NCI-H69 (cell line): ENCODE measurements at regions not wholly inside any gene's neighbourhood (a gene's known extent, or its start where the extent isn't known, plus 50 kb on each side); places are given as distances from the start of the nearest gene placed in this dataset.
"Not testable (repeated sequence)": the region's sequence is repeated elsewhere in the genome, so short reads cannot be mapped to it uniquely, and the experiment has no call there.

Experiments used
- DNase-seq: peaks from one replicate; lab custom pipeline; 2025; lab: John Stamatoyannopoulos, UW

DNA sequence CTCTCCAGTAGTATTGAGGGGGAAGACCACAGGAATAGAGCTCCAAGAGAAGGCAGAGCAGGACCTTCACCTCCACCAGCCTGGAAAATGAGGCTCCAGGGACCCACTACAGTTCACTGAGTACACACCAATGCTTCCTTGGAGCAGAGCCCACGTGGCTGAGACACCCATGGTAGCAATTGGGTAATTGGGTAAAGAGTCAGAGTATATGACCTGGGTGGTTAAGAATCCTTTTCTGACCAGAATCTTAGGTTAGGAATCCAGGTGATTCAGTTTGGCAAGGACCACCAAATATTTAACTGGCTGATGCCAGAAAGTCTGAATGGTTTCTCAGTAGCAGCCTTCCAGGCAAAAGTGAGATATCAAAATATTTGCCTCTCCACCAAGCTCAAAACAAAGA, 107.7 kb downstream of the MDH1 start:
- no peak for DNase-seq

DNA sequence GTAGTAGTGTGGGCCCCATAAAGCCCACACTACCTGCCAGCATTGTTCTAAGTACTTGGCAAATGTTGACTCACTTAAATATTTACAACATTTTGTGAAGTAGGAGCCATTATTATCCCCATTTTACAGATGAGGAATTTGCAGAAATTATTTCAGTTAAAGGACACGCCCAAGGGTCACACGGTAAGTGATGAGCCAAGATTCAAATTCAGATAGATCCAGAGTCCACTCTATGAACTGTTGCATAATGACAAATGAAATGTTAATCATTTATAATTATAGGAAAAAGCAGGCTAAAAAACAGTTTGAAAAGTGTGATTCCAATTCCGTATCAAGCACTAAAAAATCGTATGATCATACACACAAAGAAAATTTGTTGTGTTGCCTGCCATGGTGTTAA, 108.4 kb downstream of the MDH1 start:
- no peak for DNase-seq

DNA sequence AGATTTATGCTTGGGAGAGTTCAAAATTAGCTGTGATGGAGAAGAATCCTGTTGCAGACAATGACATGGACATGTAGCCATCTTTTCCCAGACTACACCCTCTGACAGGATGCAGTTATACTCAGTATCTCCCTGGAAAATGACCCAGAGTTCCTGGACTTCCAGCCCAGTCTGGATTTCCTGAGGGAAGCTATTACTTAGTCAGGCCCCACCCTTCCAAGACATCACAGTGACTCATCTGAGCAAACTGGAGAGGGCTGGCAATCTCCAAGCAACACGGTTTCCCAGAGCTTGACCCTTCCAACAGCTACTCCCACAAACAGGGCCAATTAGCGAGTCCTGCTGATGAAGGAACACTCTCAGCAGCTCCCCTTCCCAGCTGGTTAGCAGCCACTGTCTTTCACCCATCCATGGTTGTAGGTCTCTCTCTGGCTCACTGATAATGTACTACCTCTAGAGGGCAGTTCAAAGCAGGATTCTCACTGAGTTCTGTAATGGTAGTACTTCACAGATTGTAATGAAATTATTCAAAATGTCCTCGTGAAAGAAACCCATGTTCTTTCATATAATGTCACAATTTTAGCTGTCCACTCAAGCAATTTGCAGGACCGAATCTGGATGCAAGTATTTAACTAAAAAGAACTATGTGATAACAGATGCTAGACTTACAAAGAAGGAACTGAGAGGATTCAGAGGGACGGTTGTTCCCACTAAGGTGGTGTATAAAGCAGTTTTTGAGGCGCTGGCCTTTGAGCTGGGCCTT, 110.2 kb downstream of the MDH1 start:
- DNase-seq, result peak; percentile 63

DNA sequence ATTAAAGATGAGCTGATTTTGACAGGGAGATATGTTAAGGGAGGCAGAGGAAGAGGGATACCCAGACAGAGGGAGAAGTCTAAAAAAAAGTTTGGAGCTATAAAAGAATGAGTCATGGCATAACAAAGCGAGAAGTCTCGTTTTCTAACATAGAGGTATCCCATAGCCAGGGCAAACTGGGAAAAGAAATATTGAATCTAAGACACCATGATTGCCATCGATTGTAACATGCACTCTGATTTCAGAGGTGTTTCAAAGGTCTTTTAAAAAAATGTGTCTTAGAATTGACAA, 110.7 kb downstream of the MDH1 start:
- DNase-seq, result no peak

DNA sequence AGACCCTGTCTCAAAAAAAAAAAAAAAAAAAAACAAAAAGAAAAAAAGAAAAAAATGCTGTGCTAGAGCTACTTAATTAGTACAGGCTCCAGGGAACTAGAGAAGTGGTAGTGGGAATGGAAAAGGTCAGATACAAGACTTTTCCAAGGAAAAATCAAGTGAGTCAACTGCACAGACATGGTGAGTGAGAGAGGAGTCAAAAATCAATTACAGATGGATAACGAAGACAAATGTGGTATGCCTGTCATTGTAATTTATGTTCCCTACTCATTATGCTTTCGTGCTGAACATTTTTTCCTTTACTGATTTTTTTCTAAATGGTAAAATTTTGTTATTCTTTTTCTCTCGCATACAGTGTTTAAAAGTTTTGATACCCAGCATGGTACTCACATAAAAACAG, 111.5 kb downstream of the MDH1 start:
- no peak for DNase-seq

DNA sequence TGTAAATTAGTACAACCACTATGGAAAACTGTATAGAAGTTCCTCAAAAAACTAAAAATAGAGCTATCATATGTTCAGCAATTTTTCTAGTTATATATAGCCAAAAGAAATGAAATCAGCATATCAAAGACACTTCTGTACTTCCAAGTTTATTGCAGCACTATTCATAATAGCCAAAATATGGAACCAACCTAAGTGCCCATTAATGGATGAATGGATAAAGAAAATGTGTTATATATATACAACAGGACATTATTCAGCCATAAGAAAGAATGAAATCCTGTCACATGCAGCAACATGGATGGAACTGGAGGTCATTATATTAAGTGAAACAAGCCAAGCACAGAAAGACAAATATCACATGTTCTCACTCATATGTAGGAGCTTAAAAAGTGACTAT, 112.6 kb downstream of the MDH1 start:
- DNase-seq, result no peak

DNA sequence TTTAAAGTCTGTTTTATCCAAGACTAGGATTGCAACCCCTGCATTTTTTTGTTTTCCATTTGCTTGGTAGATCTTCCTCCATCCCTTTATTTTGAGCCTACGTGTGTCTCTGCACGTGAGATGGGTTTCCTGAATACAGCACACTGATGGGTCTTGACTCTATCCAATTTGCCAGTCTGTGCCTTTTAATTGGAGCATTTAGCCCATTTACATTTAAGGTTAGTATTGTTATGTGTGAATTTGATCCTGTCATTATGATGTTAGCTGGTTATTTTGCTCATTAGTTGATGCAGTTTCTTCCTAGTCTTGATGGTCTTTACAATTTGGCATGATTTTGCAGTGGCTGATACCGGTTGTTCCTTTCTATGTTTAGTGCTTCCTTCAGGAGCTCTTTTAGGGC, 117.3 kb downstream of the MDH1 start:
- DNase-seq, result not testable (repeated sequence)

DNA sequence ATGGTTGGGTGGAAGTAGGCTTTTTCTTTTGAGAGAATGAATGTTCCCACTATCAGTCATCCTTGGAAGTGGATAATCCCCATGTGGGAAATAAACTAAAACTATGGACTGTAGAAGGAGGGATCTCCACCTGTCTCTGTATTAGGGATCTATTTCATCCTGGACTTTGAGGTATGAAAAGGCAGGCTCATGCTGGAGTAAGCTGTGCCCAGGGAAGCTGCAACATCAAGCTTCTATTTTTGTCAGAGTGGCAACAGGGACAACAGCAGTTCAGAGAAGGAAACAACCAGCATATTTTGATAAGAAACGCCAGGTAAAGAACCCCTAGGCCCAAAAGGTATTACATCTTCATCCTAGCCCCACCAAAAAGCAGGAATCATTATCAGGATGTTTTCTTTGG, 122.0 kb downstream of the MDH1 start:
- no peak for DNase-seq

DNA sequence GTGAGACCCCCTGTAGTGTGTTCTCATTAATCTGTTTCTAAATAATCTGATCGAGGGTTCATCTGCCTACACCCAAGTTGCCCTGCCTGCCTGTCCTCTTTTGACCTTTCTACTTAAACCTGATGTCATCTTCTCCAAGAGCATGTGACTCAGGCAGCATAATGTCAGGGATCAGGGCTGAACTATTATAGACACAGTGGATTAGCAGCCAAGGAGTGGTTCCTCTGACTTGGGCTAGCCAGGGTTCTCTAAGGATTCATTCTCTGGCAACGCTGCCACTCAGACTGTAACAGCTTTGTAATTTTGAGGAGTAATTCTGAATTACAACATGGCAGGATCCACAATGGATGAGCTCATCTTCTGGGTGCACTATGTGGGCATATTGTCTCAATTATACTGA, 124.0 kb downstream of the MDH1 start:
- DNase-seq, result no peak

DNA sequence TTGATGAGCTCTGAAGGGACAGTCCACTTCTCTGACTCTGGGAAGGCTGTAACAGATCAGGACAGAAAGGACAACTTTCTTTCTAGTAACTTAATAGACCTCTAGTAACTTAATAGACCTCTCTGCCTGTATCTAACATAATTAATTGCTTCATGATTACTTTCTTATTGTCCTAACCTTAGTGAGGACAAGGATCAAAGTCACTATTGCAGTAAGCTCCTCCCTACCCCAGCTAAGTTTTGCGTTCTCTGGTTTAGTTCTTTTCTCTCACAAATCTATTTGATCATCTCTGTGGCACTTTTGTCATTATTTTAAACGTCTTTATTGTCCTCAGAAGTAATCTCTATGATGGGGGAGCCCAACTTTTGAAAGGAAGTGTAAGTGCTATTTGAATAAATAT, 125.5 kb upstream of the UGP2 start:
- no peak for DNase-seq

DNA sequence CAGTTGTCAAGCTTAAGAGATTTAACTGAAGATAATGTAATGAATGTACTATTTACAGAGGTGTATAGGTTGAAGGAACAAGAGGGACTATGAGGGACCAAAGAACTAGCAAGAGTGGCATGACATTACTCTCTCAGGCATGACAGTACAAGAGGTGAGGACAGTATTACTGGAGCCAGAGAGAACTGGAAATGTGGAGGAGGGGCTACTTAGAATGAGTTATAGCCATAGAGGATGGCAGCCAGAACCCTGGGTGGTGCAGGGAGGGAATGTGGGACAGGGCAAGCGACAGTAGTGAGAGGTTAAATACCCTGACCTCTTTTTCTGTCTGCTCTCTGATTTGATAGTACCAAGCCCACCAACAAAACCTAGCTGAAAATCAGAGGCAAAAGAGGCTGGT, 122.6 kb upstream of the UGP2 start:
- DNase-seq, result no peak

DNA sequence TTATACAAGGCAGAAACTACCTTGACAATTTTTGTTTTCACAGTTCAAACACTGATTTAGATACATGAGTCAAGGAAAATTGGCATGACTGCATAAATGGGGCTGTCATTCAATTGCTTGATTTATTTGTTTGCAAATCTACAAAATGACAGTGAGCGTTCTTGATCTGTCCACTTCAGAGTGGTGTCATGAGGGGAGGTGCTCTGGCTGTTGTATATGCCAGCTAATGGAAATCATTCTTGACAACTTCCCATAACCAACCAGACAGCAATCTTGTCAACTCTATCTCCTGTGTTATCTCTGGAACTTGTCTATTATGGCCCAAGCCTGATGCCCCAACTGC, 120.6 kb upstream of the UGP2 start:
- no peak for DNase-seq

DNA sequence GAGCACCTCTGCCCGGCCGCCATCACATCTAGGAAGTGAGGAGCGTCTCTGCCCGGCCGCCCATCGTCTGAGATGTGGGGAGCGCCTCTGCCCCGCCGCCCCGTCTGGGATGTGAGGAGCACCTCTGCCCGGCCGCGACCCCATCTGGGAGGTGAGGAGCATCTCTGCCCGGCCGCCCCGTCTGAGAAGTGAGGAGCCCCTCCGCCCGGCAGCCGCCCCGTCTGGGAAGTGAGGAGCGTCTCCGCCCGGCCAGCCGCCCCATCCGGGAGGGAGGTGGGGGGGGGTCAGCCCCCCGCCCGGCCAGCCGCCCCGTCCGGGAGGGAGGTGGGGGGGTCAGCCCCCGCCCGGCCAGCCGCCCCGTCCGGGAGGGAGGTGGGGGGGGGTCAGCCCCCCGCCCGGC, 119.4 kb upstream of the UGP2 start:
- not testable (repeated sequence) for DNase-seq

DNA sequence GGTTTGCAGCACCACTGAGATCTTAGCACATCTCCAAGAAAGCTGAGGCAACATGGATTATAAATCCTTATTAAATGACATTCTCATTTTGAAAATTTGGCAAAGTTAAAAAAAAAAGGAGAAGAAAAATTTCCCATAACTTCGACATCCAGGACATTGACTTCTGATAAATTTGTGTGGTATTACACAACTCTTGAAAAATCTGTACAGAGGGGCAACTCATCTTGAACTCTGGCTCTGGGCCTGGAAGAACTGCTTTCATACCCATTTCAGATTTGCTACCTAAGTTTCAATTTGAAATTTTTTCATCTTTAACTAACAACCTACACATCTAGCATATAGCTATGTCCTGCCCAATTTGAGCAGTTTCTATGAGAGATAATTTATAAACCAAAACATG, 118.0 kb upstream of the UGP2 start:
- no peak for DNase-seq

DNA sequence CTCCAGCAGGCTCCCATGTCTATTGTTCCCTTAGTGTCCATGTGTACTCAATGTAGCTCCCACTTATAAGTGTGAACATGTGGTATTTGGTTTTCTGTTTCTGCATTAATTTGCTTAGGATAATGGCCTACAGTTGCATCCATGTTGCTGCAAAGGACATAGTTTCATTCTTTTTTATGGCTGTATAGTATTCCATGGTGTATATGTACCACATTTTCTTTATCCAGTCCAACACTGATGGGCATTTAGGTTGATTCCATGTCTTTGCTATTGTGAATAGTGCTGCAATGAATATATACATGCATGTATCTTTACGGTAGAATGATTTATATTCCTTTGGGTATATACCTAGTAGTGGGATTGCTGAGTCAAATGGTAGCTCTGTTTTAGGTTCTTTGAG, 116.5 kb upstream of the UGP2 start:
- not testable (repeated sequence) for DNase-seq

DNA sequence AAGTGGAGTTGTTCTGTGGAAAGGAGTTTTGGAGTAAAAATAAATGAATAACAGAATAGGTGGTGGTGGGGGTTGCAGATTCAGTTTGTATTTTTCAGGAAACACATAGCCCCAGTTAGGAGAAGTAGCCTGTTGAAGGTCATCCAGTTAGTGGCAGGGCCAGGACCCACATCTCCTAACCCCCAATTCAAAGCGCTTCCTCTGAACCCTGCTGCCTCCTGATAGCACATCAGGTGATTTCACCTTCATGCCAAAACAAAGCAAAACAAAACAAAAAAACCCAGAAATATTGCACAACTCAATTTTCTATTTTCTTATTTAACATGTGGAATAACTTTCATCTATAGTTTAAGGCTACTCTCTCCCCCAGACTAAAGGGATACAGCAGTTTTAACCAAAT, 112.3 kb upstream of the UGP2 start:
- DNase-seq, result no peak

DNA sequence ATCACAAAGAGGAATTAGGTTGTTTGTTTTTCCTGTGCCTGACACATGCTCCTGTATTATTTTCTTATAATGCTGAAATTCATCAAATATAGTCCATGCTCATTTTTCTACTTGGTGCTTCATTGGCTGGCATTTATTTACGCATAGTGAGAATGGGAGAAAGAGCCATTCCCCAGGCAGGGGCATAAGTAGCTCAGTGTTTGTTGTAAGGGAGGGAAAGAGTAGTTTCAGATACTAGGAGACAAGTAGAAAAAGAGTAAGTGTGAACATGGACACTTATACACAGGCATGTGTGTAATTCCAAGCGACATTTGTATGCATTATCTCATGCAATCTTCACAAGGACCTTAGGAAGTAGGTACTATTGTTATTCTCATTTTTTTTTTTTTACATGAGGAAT, 111.9 kb upstream of the UGP2 start:
- no peak for DNase-seq

DNA sequence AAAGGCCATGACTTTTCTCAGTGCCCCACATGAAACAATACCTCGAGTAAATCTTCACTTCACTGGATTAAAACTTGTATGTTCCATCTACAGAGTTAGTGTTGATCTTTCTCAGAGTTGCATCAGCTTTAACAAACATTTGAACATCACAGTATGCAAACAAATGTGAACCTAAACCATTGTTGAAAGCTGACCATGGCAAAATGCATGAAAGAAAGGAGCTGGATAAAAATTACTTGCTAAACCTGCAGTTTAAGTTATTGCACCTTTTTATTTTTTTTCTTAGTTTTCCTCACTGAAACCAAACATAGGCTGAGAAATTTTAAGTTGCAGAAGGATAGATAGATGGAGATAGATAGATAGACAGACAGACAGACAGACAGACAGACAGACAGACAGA, 107.2 kb upstream of the UGP2 start:
- DNase-seq, result peak; percentile 30

DNA sequence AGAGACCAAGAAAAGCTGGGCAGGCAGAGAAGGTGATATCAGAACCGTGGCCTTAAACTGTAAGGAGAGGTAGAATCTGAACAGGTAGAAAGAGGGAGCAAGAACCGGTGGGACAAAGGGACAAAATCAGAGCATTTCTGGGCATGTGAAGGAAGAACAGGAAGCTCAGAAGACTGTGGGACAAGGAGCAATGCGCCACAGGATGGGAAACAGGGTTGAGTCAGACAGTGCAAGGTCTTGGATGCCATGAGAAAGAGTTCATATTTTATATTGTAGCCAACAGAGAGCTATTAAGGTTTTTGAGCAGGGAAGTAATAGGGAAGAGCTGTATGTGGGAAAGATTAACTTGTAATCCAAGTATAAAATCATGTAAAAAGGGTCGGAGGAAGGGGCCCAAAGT, 106.4 kb upstream of the UGP2 start:
- DNase-seq, result no peak

DNA sequence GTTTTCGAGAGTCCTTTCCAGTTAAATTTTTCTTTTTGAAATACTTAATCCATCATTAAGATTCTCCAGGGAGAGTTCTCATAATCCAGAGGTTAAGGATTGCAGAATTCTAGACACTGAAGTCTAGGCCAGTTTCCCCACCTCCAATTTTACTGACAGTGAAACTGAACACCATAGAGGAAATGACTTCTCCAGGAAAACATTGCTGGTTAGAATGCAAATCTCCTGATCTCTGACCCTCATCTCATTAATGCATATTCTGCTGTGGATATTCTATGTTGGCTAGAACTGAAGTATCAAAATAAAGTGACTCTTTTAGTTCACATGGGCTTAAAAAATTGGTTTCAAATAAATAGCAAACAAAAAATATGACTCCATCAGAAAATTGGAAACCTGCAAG, 105.8 kb upstream of the UGP2 start:
- no peak for DNase-seq

DNA sequence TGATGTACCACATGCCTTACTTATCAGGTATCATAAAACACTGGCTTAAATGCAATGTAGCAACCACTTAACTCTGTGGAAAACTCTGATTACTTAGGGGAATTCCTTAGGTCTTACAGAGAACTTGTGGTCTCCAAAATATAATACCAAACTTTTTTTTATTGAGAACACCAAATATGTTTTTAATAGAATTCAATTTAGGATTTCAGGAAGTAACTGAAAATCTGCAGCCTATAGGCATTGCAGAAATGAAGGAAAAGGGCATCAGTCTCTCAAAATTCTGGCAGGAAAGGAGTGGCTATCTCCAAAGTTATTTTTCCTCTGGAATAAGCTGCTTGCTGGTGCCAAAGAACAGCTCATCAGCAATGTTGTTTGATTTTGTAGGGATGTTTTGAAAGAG, 105.3 kb upstream of the UGP2 start:
- DNase-seq, result no peak

DNA sequence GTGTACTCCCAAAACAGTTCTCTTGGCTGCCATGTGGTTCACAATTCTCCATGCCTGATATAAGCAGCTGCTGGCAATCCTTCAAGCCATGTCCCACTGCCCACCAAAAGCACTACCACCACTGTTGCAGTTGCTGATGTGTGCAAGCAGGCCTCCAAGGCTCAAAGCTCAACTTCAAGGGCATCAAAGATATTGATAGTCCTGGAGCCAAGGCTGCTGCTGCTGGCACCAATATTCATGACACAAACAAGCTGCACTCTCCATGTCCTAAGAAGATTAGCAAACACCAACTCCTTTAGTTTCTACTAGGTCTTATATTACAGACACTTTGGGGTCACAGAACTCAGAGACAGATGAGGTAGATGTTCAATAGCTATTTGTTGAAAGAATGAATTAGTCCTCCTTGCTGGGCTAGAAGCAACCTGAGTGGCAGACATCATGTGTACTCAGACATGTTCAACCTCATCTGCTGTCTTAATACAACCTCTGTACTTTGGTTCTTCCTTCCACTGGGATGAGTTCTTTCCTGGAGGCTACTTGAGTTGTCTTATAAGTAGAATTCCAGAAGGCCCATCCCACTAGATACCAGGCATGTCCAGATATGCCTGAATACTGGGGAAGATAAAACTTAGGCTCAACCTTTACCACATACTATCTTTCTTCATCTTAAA, 104.5 kb upstream of the UGP2 start:
- no peak for DNase-seq

DNA sequence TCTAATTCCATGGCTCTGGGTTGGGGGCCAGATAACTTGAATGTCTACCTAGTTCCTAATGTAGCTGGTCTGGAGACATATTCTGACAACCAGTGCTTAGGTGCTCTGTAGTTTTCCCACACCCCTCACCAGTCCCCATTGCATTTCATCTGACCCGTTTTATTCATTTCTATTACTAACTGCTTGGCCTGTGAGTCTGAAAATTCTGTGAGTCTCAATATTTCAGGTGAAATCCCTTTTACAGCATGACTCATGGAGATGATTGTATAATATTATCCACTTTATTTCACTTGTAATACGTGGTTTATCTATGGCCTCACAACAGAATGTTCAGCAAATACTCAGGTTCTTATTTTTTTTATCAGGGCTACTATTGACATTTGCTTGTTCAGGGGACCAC, 103.7 kb upstream of the UGP2 start:
- DNase-seq, result no peak

DNA sequence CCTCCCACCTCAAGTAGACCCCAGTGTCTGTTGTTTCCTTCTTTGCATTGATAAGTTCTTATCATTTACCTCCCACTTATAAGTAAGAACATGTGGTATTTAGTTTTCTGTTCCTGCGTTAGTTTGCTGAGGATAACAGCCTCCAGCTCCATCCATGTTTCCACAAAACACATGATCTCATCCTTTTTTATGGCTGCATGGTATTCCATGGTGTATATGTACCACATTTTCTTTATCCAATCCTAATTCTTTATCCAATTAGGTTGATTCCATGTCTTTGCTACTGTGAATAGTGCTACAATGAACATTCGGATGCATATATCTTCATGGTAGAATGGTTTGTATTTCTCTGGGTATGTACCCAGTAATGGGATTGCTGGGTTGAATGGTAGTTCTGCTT, 102.5 kb upstream of the UGP2 start:
- not testable (repeated sequence) for DNase-seq
